Epithelial cell of esophagus (primary cell): ENCODE measurements at regions not wholly inside any gene's neighbourhood (a gene's known extent, or its start where the extent isn't known, plus 50 kb on each side); places are given as distances from the start of the nearest gene placed in this dataset.

Experiments used
- DNase-seq: peaks from one replicate; pipeline ENCODE4 v3.0.0; 2010; ENCODE audit warnings: low read depth
- H3K4me3 ChIP-seq: 2 replicates; pipeline ENCODE4 v1.5.1; 2011; ENCODE audit warnings: mild to moderate bottlenecking, low read length, control low read depth
- CTCF ChIP-seq: IDR thresholded peaks from 2 replicates; pipeline ENCODE4 v1.5.1; 2011; ENCODE audit warnings: low read depth, mild to moderate bottlenecking, low read length, control low read depth, inconsistent platforms; ENCODE audit not compliant: insufficient read depth; ENCODE audit errors: missing control alignments

DNA sequence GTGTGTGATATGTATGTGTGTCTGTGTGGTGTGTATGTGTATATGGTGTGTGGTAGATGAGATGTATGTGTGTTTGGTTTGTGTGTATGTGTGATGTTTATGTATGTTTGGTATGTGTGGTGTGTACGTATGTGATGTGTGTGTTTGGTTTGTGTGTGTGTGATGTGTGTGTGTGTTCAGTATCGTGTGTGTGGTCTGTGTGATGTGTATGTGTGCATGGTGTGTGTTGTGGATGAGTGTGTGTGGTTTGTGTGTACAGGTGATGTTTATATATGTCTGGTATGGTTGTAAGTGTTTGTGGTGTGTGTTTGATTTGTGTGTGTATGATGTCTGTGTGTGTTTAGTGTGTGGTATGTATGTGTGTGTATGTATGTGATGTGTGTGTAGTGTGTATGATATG lies 199.4 kb downstream of the SUDS3 start:
- no peak for TF ChIP-seq CTCF
- no peak for DNase-seq
- no peak overlapping the region for H3K4me3 ChIP-seq

DNA sequence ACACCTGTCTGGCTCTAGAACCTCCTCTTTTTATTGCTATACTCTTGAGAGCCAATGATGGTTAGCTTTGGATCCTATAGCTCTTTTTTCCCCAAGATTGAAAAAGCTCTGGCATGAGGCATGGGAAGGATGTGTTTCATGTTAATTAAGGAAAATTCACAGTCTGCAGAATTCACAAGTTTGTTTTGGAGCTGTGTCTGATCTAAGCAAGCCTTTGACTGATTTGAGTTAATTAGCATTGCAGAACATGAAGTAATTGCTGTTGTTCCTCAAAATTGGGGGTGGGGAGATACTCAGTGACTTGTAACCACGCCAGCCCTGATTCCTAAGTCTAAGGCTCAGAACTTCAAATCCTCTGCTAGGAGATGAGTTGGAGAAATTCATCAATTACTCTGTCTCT lies 205.0 kb downstream of the SUDS3 start:
- TF ChIP-seq CTCF: no peak
- DNase-seq: no peak
- no peak overlapping the region for H3K4me3 ChIP-seq

- DNase-seq: peak; percentile 1
- no peak for TF ChIP-seq CTCF
- H3K4me3 ChIP-seq: no peak overlapping the region
Measured at GRCh38 chr12:118582863-118583262, 206.5 kb downstream of the SUDS3 start.

- no peak overlapping the region for H3K4me3 ChIP-seq
- DNase-seq: no peak
- no peak for TF ChIP-seq CTCF
Measured at GRCh38 chr12:118586433-118586832, 210.1 kb downstream of the SUDS3 start.

DNA sequence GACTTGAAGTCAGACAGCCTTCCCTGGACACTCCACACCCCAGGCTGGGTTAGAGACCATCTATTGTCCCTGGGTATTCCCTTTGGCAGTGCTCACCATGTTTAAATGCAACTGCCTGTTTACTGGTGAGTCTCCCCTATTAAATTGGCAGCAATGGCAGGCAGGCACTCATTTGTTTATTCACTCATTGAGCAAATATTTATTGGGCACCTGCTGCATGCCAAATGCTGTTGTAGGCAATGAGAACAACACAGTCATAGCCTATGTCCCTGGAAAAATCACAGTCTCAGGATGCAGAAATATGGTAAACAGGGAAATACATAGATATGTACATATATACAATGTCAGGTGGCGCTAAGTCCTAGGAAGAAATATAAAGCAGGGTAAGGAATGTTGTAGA lies 212.8 kb downstream of the SUDS3 start:
- no peak for TF ChIP-seq CTCF
- H3K4me3 ChIP-seq: no peak overlapping the region

GRCh38 chr12:118590406-118591150 lies 214.2 kb downstream of the SUDS3 start:
- H3K4me3 ChIP-seq: no peak overlapping the region
- no peak for TF ChIP-seq CTCF
- DNase-seq: no peak

More for the DNA sequence above, 212.8 kb downstream of the SUDS3 start:
- no peak for DNase-seq

DNA sequence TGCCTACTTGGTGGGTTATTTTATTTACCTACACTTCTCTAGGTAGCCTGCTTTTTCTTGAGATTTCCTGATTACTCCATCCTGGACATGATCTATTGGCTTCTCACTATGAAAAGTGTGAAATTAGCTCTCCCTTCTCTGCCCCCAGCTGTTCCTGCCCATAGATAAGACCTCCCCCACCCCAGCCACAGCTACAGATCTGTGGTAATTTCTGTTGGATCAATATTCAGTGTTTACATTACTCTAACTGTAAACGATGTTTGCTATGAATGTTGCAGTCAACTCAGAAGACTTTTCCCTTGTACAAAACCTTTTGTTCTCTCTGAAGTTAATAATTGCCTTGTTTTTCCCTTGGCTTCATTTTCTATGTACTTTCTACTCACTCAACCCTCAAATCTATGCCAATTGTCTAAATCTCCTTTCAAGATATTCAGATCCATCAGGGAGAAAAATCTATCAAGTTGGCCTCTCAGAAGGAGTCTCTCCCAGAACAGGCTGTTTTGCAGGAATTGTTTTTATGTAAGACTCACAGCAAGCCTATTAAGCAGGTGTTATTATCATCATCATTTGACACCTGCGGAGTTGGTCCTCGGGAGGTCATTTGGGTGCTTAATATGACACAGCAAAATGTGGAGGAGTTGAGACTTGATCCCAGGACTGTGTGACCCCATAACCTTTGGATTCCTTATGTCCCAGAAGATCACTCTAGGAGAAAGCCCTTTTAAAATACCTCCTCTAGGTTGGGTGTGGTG lies 227.4 kb downstream of the SUDS3 start:
- no peak overlapping the region for H3K4me3 ChIP-seq
- TF ChIP-seq CTCF: no peak
- DNase-seq: no peak
